NCI-H69 (cell line): ENCODE measurements at regions not wholly inside any gene's neighbourhood (a gene's known extent, or its start where the extent isn't known, plus 50 kb on each side); places are given as distances from the start of the nearest gene placed in this dataset.

ENCODE experiments used
- DNase-seq: peaks from one replicate; lab custom pipeline; 2025; lab: John Stamatoyannopoulos, UW

DNA sequence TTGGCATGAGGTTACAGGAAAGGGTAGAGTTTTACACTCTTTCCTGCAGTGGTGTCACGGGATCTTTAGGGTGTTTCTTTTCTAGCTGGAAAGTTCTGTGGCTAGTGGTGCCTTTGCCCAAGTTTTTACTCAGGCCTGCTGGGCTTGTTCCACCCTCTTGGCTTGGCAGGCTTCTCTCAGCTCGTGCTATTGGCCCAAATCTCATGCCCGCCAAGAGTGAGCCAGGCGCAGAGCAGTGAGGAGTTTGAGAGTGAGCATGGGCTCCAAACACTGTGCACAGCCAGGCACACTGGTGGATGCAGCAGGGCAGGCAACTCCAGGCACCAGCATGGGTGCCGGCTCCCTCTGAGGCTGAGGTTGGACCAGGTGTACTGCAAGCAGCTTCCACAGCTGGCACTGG, 206.5 kb downstream of the SAMD5 start:
- no peak for DNase-seq

DNA sequence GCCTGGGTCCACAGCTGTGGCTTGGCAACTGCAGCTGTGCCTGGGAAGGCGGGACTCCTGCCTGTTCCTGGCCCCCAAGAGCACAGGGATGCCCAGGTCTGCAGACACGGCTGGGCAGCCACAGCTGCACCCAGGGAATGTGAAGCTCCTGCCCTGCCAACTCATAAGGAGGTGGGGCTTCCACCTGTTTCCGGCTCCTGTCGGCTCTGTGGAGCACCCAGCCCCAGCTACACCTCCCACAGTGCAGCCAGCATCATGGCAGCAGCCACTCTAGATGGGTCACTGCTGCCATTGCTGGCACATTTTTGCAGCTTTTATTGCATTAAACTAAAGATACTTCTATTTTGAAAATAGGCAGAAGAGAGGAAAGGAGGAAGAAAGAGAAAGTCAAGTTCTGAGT, 207.9 kb downstream of the SAMD5 start:
- DNase-seq = peak; percentile 7

DNA sequence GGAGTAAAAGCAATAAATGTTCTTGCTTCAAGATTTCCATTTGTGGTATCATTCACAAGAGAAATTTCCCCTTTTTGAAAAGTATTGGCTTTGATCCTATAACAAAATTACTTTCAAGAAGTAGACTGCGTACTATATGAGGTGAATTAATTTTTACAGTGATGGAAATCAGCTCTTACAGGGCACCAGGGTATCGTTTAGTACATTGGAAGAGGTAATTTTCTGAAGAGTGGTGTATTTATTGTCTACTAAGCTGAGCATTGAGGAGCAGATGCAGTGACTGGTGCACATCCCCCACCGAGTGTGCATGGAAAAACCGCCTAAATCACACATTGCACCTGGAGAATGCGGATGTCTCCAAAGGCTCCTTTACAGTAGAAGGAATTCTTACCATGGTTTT, 209.5 kb downstream of the SAMD5 start:
- DNase-seq = no peak

DNA sequence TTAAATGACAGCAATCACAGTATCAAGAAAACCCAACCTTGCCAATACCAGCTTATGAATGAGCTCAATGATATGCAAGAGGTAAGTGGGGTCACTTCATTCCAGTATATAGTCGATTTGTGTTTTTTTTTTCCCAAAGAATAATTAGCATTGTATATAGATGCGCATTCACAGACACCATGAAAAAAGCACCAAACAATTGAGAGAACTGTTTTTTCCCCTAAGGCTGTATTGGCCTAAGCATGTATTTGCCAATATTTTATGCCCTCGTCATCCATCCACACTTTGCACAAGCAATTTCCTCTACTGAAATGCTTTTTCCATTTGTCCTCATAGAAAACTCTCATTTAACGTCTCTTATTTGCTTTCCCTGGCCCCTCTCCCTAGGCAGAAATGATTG, 213.7 kb downstream of the SAMD5 start:
- DNase-seq = no peak

DNA sequence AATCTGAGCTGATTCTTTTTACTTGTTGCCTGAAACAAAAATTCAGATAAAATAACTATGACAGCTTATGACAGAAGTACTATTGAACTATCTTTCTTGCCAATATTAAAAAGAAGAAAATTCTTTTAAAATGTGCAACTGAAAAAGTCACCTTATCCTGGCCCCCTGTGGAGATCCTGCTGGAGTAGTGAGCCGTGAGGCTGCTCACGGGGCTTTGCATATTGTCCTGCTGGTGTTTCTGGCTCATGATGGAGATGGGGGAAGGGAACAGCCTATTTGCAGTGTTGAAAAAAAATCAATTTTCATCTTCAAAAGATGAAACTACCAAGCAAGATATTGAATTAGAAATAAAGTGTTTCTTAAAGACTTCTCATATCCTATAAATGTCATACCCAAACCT, 216.0 kb downstream of the SAMD5 start:
- DNase-seq = no peak

DNA sequence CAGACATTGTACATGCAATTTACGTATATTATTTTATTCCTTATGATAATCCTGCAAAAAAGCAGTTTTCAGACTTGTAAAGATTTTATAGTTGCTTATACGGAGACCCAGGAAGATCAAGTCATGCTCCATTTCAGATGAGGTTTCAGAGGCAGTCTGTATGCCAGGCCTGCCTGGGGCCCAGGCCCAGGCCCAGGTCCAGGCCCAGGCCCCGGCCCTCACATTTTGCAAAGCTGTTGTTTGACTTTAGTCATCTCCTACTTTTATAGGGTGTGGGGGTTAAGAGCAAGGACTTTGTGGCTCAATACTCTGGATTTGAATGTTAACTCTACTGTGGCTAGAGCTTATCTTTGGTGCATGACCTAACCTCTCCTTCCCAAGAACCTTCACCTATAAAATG, 217.9 kb downstream of the SAMD5 start:
- no peak for DNase-seq

DNA sequence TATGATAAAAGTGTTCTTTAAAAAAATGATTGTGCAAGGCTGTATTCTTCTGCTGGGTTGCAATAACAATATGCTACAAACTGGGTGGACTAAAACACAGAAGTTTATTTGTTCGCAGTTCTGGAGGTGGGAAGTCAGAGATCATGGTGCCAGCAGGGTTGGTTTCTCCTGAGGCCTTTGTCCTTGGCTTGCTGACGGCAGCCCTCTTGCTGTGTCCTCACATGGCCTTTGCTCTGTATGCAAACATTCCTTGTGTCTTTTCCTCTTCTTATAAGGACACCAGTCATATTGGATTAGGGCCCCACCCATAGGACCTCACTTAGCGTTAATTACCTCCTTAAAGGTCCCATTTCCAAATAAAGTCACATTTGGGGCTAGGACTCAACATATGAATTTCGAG, 220.4 kb downstream of the SAMD5 start:
- no peak for DNase-seq

DNA sequence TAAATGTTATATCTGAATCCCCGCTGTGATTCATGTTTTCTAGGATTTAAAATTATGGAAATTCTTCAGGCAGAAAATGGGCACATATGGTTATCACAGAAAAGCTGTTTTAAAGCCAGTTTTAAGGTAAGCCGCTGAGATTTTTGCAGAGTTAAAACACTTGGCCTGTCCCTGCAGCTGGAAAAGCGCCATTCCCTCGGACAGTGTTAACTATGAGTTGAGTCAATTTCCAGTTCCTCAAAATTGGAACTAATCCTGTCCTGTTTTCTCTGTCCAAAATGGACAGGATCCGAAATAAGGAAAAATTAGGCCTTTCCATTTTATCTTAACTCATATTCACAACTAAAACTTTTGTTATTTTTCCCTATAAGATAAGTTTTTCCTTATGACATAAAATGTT, 225.2 kb downstream of the SAMD5 start:
- no peak for DNase-seq

DNA sequence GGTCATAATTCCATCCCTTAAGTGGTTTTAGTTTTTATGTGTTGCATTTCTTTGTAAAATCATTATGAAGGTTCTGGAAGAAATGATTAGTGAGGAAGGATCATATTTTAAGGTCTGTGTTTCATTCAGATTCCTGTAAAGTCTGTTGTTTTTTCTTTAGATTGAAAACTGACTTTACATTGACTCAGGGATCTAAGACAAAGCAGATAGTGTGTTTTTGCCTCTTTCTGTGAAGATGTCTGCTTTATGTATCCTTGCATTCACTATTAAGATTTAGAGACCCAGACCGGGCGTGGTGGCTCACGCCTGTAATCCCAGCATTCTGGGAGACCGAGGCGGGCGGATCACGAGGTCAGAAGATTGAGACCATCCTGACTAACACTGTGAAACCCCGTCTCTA, 225.7 kb downstream of the SAMD5 start:
- DNase-seq = no peak

DNA sequence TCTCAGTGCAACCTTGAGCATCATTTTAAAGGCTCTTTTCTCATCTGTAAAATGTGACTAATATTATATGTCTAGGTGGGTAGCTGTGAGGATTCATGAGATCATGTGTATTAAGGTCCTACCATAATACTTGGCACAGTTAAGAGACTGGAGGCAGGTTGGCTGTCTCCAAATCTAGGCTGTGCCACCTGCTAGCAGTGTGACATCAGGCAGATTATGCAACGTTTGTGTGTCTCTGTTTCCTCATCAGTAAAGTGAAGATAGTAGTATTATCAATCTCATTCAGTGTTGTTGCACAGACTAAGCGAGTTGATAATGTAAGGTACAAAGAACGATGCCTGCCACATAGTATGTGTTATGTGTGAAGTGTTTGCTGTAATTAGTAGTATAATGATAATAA, 227.4 kb downstream of the SAMD5 start:
- DNase-seq = no peak

DNA sequence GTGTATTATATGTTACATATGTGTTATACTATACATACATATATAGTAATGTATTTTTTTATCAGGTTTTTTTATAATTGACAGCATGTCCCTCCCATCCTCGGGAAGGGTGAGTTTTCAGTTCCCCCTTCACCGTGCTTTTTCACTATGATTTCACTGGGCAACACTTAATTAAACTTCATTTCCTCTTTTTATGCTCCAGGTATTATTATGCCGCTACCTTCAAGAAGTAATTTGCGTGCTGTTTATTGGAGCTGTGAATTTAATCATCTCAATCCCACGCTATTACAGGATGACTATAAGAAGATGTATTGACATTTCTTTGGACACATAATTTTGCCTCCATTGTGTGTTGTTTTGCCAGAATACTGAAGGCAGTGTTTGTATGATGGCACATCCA, 228.6 kb downstream of the SAMD5 start:
- DNase-seq = no peak

DNA sequence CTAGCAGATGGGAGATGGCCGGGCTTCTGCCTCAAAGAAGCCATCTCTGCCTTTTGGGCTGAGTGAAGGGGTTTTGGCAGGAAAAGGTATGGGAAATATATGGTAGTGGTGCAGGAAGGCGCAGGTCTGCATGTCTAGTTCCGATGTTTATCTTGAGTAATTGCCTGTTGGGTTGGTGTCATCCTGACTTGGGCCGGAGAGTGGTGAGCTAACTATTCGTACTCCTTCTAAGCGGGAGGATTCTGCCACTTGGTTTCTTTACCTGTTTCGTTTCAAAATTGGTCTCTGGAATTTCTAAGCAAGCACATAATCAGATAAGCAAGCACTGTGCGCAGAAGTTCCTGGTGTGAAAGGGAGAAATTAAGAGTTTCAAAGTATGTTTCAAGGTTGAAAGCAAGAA, 229.6 kb downstream of the SAMD5 start:
- DNase-seq = no peak

DNA sequence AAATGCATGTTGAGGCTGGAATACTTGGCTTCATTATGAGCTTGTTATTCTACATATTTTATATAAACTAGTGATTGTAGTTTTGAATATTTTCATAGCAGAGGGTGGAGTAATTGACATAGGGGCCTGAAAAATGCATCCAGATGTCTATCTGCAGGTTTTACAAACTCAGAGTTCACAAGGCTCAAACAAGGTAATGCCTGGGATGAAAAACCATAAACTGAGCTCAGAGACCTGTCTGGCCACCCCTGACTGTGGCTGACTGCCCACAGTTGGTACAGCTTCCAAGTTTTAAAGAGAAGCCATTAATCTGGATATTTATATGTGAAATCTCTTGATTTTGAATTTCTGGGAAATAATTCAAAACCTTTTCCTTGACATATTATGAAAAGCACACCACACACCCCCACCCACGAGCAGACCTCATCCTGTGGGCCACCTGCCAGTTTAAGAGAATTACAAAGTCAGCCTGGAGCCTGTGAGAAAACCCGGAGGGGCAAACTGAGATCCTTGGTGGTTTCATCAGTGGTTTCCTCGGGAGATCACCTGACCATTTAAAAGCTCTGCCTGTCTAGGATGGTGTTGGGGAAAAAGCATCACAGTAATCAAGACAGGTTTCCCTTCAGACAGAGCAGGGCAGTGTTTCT, 230.1 kb downstream of the SAMD5 start:
- DNase-seq = peak; percentile 31

DNA sequence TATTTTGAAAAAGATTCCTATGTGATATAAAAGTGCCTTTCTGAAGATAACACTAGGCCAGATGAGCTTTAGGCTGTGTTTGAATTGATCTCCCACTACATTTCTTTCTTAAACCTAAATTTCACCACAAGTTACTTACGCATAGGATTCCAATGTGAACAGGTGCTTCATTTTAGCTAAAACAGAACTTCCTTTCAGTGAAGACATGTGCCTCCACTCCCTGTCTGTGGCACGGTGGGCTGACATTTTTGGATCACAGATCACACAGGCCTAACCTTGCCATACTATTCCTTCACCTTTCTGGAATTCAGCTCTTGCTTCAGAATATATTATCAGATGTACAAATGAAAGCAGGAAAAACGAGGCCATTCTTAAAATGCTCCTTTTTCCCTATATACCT, 231.8 kb downstream of the SAMD5 start:
- no peak for DNase-seq

DNA sequence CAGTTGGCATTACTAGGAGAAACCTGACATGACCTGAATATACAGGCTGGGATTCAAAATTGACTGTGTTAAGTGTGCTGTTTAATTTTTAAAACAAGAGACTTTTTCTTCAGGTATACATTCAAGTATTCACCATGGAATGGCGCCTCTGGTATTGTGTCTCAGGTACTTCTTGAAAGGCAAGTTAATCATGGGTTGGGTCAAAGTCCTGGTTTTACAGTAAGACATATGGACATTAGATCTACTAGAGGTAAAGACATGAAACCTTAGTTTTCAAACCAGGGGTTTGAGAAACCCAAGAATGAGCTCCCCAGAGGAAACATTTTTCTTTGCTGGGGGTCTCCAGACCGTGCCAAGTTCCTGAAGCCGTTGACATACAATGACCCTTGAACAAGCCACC, 232.4 kb downstream of the SAMD5 start:
- no peak for DNase-seq

DNA sequence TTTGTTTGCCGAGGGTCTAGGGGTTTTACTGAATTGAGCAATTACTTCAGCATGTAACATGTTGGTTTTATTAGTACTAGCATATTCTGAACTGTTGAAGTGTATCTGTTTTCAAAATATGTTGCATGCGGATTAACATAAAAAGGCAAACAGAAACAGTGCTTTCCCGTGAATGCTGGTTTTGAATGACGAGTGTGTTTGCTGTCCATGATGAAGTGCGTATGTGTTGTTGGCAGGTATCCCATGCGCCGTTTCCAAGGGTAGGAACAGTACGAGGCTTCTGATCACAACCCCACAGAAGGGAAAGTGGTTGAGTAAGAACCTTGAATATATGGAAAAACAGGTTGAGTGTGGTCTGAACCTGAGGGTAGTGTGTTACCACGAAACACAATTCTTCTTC, 232.9 kb downstream of the SAMD5 start:
- no peak for DNase-seq

DNA sequence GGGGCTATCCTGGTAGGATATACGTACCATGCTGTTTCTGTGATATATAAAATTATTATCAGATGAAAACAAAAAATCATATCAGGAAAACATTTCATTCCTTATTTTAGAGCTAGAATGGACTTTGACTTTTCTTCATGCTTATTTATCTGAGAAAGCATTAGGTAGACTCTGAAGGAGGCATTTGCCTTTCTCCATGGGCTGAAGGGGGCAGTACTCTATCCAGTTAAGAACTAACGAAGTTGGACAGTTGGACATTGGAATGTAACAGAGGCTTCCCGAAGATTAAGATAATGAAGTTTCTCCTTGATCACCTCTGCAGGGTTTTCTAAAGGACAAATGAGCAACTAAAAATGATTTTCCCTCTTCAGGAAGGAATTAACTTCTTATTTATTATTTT, 233.9 kb downstream of the SAMD5 start:
- DNase-seq = no peak

DNA sequence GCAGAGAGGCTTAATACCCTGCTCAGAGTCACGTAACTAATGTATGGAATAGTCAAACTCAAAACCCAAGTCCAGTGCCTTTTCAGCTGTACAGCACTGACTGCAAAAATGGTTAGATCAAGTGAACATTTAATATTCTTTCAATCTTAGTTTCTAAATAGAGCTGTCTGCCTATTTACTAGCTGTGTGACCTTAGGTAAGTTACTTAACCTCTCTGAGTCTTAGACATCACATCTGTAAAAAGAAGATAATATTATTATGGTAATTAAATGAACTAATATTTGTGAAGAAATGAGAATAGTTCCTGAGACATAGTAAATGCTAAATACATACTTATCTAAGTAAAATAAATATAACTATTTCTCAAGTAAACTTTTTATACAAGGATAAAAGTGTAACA, 235.5 kb downstream of the SAMD5 start:
- no peak for DNase-seq

DNA sequence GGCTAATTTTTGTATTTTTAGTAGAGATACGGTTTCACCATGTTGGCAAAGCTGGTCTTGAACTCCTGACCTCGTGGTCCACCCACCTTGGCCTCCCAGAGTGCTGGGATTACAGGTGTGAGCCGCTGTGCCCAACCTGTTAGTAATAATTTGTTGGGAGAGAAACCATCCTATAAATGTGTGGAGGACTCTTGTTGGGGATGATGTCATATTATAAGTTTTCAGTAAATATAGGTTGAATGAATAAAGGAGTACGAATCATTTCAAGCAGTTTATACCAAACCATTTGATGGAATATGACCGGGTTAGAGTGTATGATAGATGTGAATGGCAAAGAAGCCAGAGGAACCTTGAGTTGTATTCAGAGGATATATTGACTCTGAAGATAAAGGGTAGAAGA, 240.8 kb downstream of the SAMD5 start:
- DNase-seq = no peak

DNA sequence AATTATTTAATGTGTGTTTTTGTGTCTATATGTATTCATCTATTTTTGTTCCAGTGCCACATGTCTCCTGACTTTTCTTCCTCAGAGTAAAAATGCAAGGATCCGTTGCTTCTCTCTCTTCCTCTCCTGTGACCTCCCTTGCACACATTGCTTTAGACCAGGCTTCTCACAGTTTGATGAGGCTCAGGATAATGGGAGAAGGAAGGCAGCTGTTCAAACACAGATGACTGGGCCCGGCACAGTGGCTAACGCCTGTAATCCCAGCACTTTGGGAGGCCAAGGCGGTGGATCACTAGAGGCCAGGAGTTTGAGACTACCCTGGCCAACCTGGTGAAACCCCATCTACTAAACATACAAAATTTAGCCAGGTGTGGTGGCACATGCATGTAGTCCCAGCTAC, 241.9 kb downstream of the SAMD5 start:
- DNase-seq = peak; percentile 85

DNA sequence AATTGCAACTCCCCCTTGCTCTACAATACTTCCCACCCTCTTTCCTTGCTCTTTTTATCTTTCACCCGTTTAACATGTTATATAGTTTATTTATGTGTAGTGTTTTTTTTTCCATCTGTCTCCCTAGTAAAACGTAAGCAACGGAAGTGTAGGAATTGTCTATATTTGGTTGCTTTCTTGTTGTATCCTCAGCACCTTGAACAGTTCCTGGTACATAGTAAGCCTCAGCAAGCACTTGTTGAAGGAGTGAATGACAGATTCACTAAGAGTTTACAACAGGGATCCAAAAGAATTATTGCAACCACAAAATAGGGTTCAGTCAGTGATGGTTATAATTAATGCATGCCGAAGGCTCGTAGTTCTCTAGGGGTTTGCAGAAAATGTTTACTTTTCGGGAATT, 242.7 kb downstream of the SAMD5 start:
- DNase-seq = no peak

DNA sequence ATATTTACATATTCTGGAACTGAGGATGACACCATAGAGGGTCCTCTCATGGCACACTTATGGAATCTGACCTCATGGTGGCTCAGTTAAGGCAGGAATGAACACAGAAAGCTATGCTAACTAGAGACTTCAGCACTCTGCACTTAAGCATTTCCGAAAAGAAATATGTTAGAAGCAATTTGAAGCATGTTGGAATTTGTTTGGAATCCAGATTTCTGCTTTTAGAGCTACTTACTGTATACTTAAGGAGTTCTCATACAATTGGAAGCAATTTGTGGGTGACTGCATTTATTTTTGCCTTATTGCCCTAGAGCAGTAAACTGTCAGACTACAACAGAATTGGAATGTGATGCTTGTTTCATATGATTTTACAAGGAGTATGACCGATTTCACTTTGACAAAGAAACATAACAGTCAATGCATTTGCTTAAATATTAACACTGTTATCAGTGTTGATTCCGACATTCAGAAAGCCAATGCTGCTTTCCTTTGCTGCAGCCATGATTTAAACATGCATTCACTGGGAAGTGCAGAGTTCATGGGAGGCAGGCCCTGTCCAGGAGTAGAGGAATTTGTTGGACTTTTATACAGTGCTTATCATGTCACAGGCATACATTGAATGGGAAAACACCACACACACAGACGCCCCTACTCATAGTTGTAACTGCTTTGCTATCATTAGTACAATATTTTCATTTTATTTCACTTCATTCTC, 244.4 kb downstream of the SAMD5 start:
- DNase-seq = no peak

DNA sequence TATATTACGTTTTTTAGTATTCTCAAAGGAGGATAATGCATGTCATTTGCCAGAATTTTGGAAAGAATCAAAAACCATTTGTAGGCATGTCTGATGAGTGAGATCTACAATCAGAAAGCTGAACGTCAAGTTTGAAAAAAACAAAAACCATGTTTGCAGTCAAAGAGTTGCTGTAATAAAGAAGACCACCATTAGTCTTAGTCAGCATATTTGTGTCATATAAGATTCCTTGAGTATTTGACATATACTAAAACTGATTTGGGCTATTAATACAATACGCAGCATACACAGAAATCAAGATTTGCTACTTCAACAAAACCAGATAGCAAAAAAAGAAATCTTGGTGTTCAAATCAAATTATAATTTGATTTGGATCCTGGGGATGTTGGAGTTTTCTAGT, 247.5 kb downstream of the SAMD5 start:
- DNase-seq = no peak

DNA sequence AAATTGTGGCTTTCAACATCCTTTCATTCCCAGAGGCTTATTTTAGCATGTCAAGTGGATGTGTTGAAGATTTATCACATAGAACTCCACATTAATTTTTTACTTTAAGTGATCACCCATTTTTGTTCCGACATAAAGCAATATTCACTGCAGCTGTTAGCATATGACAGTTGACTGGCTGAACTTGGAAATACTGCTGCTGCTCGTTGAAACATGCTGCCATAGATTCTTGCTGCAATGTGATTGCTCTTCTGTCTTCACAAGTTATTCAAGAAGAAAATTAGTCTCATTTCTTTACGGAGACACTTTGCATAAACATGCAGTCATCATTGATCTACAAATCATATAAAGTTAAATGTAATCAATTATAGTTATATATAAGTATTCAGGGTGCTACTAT, 248.4 kb downstream of the SAMD5 start:
- DNase-seq = no peak
